Suprapubic skin (tissue), 4 donors: ENCODE measurements at regions not wholly inside any gene's neighbourhood (a gene's known extent, or its start where the extent isn't known, plus 50 kb on each side); places are given as distances from the start of the nearest gene placed in this dataset.

ENCODE experiments used
- EP300 ChIP-seq: sonication (generic); formaldehyde crosslinking; IDR thresholded peaks from one replicate; pipeline ENCODE4 v1.6.1; 2017; ENCODE audit warnings: antibody characterized with exemption
- POLR2A ChIP-seq, 2 donors: fragments of 450-650 bp; IDR thresholded peaks; one replicate each; pipeline ENCODE4 v1.6.1; 2017; ENCODE audit warnings: antibody characterized with exemption in 2 of 2, mild to moderate bottlenecking in 2 of 2, moderate library complexity in 2 of 2
- POLR2AphosphoS5 ChIP-seq, 3 donors: sonication (generic); formaldehyde crosslinking; IDR thresholded peaks; one replicate each; pipeline ENCODE4 v1.6.1; 2017; ENCODE audit warnings: antibody characterized with exemption in 3 of 3
- TF ChIP-seq, protein P1 (sequence below), 2 donors: fragments of 200-600 bp in 1 of 2; fragments of 450-650 bp in 1 of 2; sonication (generic) in 1 of 2; IDR thresholded peaks; one replicate each; pipeline ENCODE4 v1.5.1; 2016 to 2019; ENCODE audit warnings: antibody characterized with exemption in 2 of 2, mild to moderate bottlenecking in 1 of 2, moderate library complexity in 1 of 2

DNA sequence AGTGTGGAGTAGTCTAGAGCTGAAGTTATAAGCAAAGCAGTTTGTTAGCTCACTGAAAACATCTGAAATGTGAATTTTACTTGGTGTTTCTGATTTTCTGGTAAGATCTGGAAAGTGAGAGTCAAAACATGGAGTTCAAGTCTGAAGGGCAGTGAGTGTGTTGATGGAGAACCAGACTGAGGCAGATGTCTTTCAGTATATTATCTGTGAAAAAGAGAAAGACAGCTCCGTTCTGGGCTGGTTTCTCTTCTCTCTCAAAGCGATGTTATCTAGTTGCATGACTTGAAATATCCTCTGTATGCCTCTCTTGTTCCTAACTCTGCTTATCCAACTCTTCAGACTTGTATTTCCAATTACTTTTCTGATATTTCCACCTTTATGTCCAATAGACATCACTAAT, 381.9 kb upstream of the RGS6 start:
- no peak for TF ChIP-seq POLR2A (IDR thresholded peaks at IDR 0.05)
- no peak for TF ChIP-seq POLR2AphosphoS5 (IDR thresholded peaks at IDR 0.05)
- TF ChIP-seq, protein P1, sequence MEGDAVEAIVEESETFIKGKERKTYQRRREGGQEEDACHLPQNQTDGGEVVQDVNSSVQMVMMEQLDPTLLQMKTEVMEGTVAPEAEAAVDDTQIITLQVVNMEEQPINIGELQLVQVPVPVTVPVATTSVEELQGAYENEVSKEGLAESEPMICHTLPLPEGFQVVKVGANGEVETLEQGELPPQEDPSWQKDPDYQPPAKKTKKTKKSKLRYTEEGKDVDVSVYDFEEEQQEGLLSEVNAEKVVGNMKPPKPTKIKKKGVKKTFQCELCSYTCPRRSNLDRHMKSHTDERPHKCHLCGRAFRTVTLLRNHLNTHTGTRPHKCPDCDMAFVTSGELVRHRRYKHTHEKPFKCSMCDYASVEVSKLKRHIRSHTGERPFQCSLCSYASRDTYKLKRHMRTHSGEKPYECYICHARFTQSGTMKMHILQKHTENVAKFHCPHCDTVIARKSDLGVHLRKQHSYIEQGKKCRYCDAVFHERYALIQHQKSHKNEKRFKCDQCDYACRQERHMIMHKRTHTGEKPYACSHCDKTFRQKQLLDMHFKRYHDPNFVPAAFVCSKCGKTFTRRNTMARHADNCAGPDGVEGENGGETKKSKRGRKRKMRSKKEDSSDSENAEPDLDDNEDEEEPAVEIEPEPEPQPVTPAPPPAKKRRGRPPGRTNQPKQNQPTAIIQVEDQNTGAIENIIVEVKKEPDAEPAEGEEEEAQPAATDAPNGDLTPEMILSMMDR (IDR thresholded peaks at IDR 0.05) = no peak
- no peak for TF ChIP-seq EP300
